ENCODE measurements at regions not wholly inside any gene's neighbourhood (a gene's known extent, or its start where the extent isn't known, plus 50 kb on each side); places are given as distances from the start of the nearest gene placed in this dataset.

- no peaks in the 10 kb centered on the region for H4K20me1 ChIP-seq (ENCODE audit: insufficient read depth, low read length)
- H2AFZ ChIP-seq (ENCODE audit: low read length), result no peak overlapping the region
These were observed 133.2 kb upstream of the RCN1 start for GRCh38 chr11:31957674-31958073.

GRCh38 chr11:31956310-31956709 is 134.6 kb upstream of the RCN1 start:
- Histone ChIP-seq H3K27ac (ENCODE audit: low read depth, low read length, poor library complexity, severe bottlenecking) (no peak overlapping the region), H3K4me1 (ENCODE audit: insufficient read depth, low read length, severe bottlenecking) (no peaks in the 10 kb centered on the region), H3K9me2 (ENCODE audit: low read depth, low read length) (no peaks in the 10 kb centered on the region), H2AFZ (ENCODE audit: low read length) (no peak overlapping the region), H3K9ac (ENCODE audit: low read length) (no peak overlapping the region), H3K4me2 (ENCODE audit: low read length) (no peak overlapping the region), H3K27me3 (ENCODE audit: insufficient read depth, low read length) (no peaks in the 10 kb centered on the region), H3K9me3 (ENCODE audit: low read length) (no peaks in the 10 kb centered on the region), H3F3A (ENCODE audit: insufficient read depth, low read length) (no peaks in the 10 kb centered on the region), H3K36me3 (ENCODE audit: insufficient read depth, low read length) (no peaks in the 10 kb centered on the region), H4K20me1 (ENCODE audit: insufficient read depth, low read length) (no peaks in the 10 kb centered on the region), H3K4me3 (ENCODE audit: low read depth, low read length, poor library complexity, severe bottlenecking) (no peak overlapping the region), H3K79me2 (ENCODE audit: insufficient read depth, low read length) (no peaks in the 10 kb centered on the region)
- TF ChIP-seq EZH2 (IDR thresholded peaks at IDR 0.05; ENCODE audit: borderline replicate concordance, low read length), result no peak
- TF ChIP-seq CTCF (IDR thresholded peaks at IDR 0.05; ENCODE audit: low read length), result no peak

More at GRCh38 chr11:31957674-31958073, 133.2 kb upstream of the RCN1 start:
- Histone ChIP-seq H3K4me1 (ENCODE audit: insufficient read depth, low read length, severe bottlenecking) (no peaks in the 10 kb centered on the region), H3K27ac (ENCODE audit: low read depth, low read length, poor library complexity, severe bottlenecking) (no peak overlapping the region), H3F3A (ENCODE audit: insufficient read depth, low read length) (no peaks in the 10 kb centered on the region), H3K9me2 (ENCODE audit: low read depth, low read length) (no peaks in the 10 kb centered on the region), H3K4me3 (ENCODE audit: low read depth, low read length, poor library complexity, severe bottlenecking) (no peak overlapping the region), H3K36me3 (ENCODE audit: insufficient read depth, low read length) (no peaks in the 10 kb centered on the region), H3K27me3 (ENCODE audit: insufficient read depth, low read length) (no peaks in the 10 kb centered on the region), H3K9ac (ENCODE audit: low read length) (no peak overlapping the region), H3K79me2 (ENCODE audit: insufficient read depth, low read length) (no peaks in the 10 kb centered on the region), H3K9me3 (ENCODE audit: low read length) (no peaks in the 10 kb centered on the region), H3K4me2 (ENCODE audit: low read length) (no peak overlapping the region)
- TF ChIP-seq CTCF (IDR thresholded peaks at IDR 0.05; ENCODE audit: low read length), result no peak
- no peak for TF ChIP-seq EZH2 (IDR thresholded peaks at IDR 0.05; ENCODE audit: borderline replicate concordance, low read length)

GRCh38 chr11:31955838-31956237 is 135.0 kb upstream of the RCN1 start:
- no peaks in the 10 kb centered on the region for H3K79me2 ChIP-seq (ENCODE audit: insufficient read depth, low read length)
- H3K4me1 ChIP-seq (ENCODE audit: insufficient read depth, low read length, severe bottlenecking), result no peaks in the 10 kb centered on the region
- no peaks in the 10 kb centered on the region for H3F3A ChIP-seq (ENCODE audit: insufficient read depth, low read length)
- H3K9me2 ChIP-seq (ENCODE audit: low read depth, low read length), result no peaks in the 10 kb centered on the region
- no peak overlapping the region for H3K9ac ChIP-seq (ENCODE audit: low read length)
- no peaks in the 10 kb centered on the region for H3K9me3 ChIP-seq (ENCODE audit: low read length)
- no peak overlapping the region for H3K4me3 ChIP-seq (ENCODE audit: low read depth, low read length, poor library complexity, severe bottlenecking)
- no peaks in the 10 kb centered on the region for H4K20me1 ChIP-seq (ENCODE audit: insufficient read depth, low read length)
- TF ChIP-seq CTCF (IDR thresholded peaks at IDR 0.05; ENCODE audit: low read length) (no peak), EZH2 (IDR thresholded peaks at IDR 0.05; ENCODE audit: borderline replicate concordance, low read length) (no peak)
- H3K27me3 ChIP-seq (ENCODE audit: insufficient read depth, low read length), result no peaks in the 10 kb centered on the region
- no peak overlapping the region for H3K27ac ChIP-seq (ENCODE audit: low read depth, low read length, poor library complexity, severe bottlenecking)
- no peak overlapping the region for H3K4me2 ChIP-seq (ENCODE audit: low read length)
- no peak overlapping the region for H2AFZ ChIP-seq (ENCODE audit: low read length)
- no peaks in the 10 kb centered on the region for H3K36me3 ChIP-seq (ENCODE audit: insufficient read depth, low read length)

Data from OCI-LY1 (cell line).